Dedifferentiated amniotic fluid mesenchymal stem cell (primary cell): ENCODE measurements at regions not wholly inside any gene's neighbourhood (a gene's known extent, or its start where the extent isn't known, plus 50 kb on each side); places are given as distances from the start of the nearest gene placed in this dataset.

ENCODE experiments used
- DNase-seq: peaks from one replicate; pipeline ENCODE4 v3.0.0-alpha.2; 2016; ENCODE audit errors: extremely low spot score

- no peak for DNase-seq
Measured at GRCh38 chr1:96361271-96361856, 360.2 kb upstream of the PTBP2 start.

GRCh38 chr1:96361961-96362360 lies 359.6 kb upstream of the PTBP2 start:
- DNase-seq, result no peak

GRCh38 chr1:96362623-96363022 lies 359.0 kb upstream of the PTBP2 start:
- peak; percentile 97 for DNase-seq

- DNase-seq, result no peak
Measured at GRCh38 chr1:96363826-96364225, 357.8 kb upstream of the PTBP2 start.

- DNase-seq, result no peak
Measured at GRCh38 chr1:96364576-96364975, 357.0 kb upstream of the PTBP2 start.

GRCh38 chr1:96365076-96365475 lies 356.5 kb upstream of the PTBP2 start:
- DNase-seq, result no peak

GRCh38 chr1:96365596-96366390 lies 355.8 kb upstream of the PTBP2 start:
- DNase-seq, result no peak

- DNase-seq, result no peak
Measured at GRCh38 chr1:96366516-96366915, 355.1 kb upstream of the PTBP2 start.

GRCh38 chr1:96367791-96368190 lies 353.8 kb upstream of the PTBP2 start:
- no peak for DNase-seq

GRCh38 chr1:96370757-96371156 lies 350.8 kb upstream of the PTBP2 start:
- peak; percentile 90 for DNase-seq

GRCh38 chr1:96372881-96373280 lies 348.7 kb upstream of the PTBP2 start:
- no peak for DNase-seq

- DNase-seq, result no peak
Measured at GRCh38 chr1:96374076-96374762, 347.4 kb upstream of the PTBP2 start.

GRCh38 chr1:96376846-96377245 lies 344.7 kb upstream of the PTBP2 start:
- DNase-seq, result no peak

GRCh38 chr1:96384611-96385010 lies 337.0 kb upstream of the PTBP2 start:
- DNase-seq, result no peak

- DNase-seq, result no peak
Measured at GRCh38 chr1:96387785-96388184, 333.8 kb upstream of the PTBP2 start.

- peak; percentile 66 for DNase-seq
Measured at GRCh38 chr1:96388421-96389310, 332.9 kb upstream of the PTBP2 start.

- no peak for DNase-seq
Measured at GRCh38 chr1:96400089-96400488, 321.5 kb upstream of the PTBP2 start.

GRCh38 chr1:96409087-96409486 lies 312.5 kb upstream of the PTBP2 start:
- DNase-seq, result no peak

- no peak for DNase-seq
Measured at GRCh38 chr1:96409689-96410088, 311.9 kb upstream of the PTBP2 start.

GRCh38 chr1:96411006-96411405 lies 310.6 kb upstream of the PTBP2 start:
- no peak for DNase-seq

- DNase-seq, result no peak
Measured at GRCh38 chr1:96414598-96414997, 307.0 kb upstream of the PTBP2 start.

GRCh38 chr1:96416111-96416595 lies 305.4 kb upstream of the PTBP2 start:
- peak; percentile 95 for DNase-seq
